Mesenchymal stem cell (in vitro differentiated cells and primary cell): ENCODE measurements at regions not wholly inside any gene's neighbourhood (a gene's known extent, or its start where the extent isn't known, plus 50 kb on each side); places are given as distances from the start of the nearest gene placed in this dataset.

Experiments
- DNase-seq: peaks from one replicate; pipeline ENCODE4 v3.0.0-alpha.2; 2013
- H2AFZ ChIP-seq: one replicate; pipeline ENCODE4 v1.6.1; 2013; ENCODE audit warnings: low read depth, mild to moderate bottlenecking, control low read depth, inconsistent platforms, low read length, moderate library complexity
- H2AK5ac ChIP-seq: 2 replicates; pipeline ENCODE4 v1.6.1; 2013; ENCODE audit warnings: low read length, moderate library complexity, mild to moderate bottlenecking, inconsistent platforms; ENCODE audit not compliant: severe bottlenecking
- H2BK120ac ChIP-seq: one replicate; pipeline ENCODE4 v1.6.1; 2013; ENCODE audit warnings: low read depth, mild to moderate bottlenecking, inconsistent platforms, low read length, moderate library complexity
- H2BK12ac ChIP-seq, 2 experiments: one replicate each; pipeline ENCODE4 v1.6.1; 2013; ENCODE audit warnings: inconsistent platforms in 2 of 2, low read length in 2 of 2, mild to moderate bottlenecking in 2 of 2, moderate library complexity in 2 of 2, control low read depth in 1 of 2
- H2BK15ac ChIP-seq: one replicate; pipeline ENCODE4 v1.6.1; 2013; ENCODE audit warnings: mild to moderate bottlenecking, low read depth, inconsistent platforms; ENCODE audit not compliant: poor library complexity, severe bottlenecking
- H2BK5ac ChIP-seq: 2 replicates; pipeline ENCODE4 v1.6.1; 2013; ENCODE audit warnings: low read depth, mild to moderate bottlenecking, low read length, control low read depth, inconsistent platforms; ENCODE audit not compliant: poor library complexity, severe bottlenecking
- H3K14ac ChIP-seq, 2 experiments: one replicate each; pipeline ENCODE4 v1.6.1; 2013; ENCODE audit warnings: inconsistent platforms in 2 of 2, low read length in 2 of 2, control low read depth in 1 of 2, mild to moderate bottlenecking in 1 of 2, moderate library complexity in 1 of 2
- H3K18ac ChIP-seq, 2 experiments: one replicate each; pipeline ENCODE4 v1.6.1; 2013; ENCODE audit warnings: inconsistent platforms in 2 of 2, low read length in 2 of 2, control low read depth in 1 of 2, low read depth in 1 of 2, mild to moderate bottlenecking in 1 of 2
- H3K23ac ChIP-seq, 2 experiments: one replicate each; pipeline ENCODE4 v1.6.1; 2013; ENCODE audit warnings: inconsistent platforms in 2 of 2, low read length in 2 of 2, mild to moderate bottlenecking in 2 of 2, moderate library complexity in 2 of 2, control low read depth in 1 of 2
- H3K27ac ChIP-seq: 2 replicates; pipeline ENCODE4 v1.5.1; 2013; ENCODE audit warnings: mild to moderate bottlenecking, moderate library complexity, low read length, control low read depth, inconsistent platforms; ENCODE audit not compliant: poor library complexity, severe bottlenecking
- H3K27me3 ChIP-seq, 2 experiments: 2 replicates each; pipeline versions ENCODE4 v1.6.1 to v1.7.0; 2013; ENCODE audit warnings: low read length in 2 of 2, mild to moderate bottlenecking in 2 of 2, moderate library complexity in 2 of 2, control low read depth in 1 of 2, inconsistent platforms in 1 of 2; ENCODE audit not compliant: control insufficient read depth in 1 of 2, insufficient read depth in 1 of 2
- H3K36me3 ChIP-seq, 2 experiments: 2 replicates each; pipeline versions ENCODE4 v1.6.1 to v1.7.0; 2013; ENCODE audit warnings: low read length in 2 of 2, control low read depth in 1 of 2, inconsistent platforms in 1 of 2, low read depth in 1 of 2, mild to moderate bottlenecking in 1 of 2; ENCODE audit not compliant: insufficient read depth in 2 of 2, control insufficient read depth in 1 of 2
- H3K4ac ChIP-seq, 2 experiments: one replicate each; pipeline ENCODE4 v1.6.1; 2013; ENCODE audit warnings: inconsistent platforms in 2 of 2, low read length in 2 of 2, mild to moderate bottlenecking in 2 of 2, moderate library complexity in 2 of 2, control low read depth in 1 of 2, low read depth in 1 of 2
- H3K4me1 ChIP-seq: 2 replicates; pipeline ENCODE4 v1.6.1; 2013; ENCODE audit warnings: low read depth, low read length, control low read depth; ENCODE audit not compliant: control insufficient read depth, insufficient read depth
- H3K4me2 ChIP-seq: 2 replicates; pipeline ENCODE4 v1.6.1; 2013; ENCODE audit warnings: low read length, mild to moderate bottlenecking, inconsistent platforms; ENCODE audit not compliant: poor library complexity, severe bottlenecking
- H3K4me3 ChIP-seq, 2 experiments: 2 replicates each; pipeline versions ENCODE4 v1.5.1 to v1.7.0; 2013; ENCODE audit warnings: low read length in 2 of 2, mild to moderate bottlenecking in 2 of 2, control low read depth in 1 of 2, low read depth in 1 of 2; ENCODE audit not compliant: insufficient read depth in 1 of 2
- H3K79me1 ChIP-seq: replicated peaks from 2 replicates; pipeline ENCODE4 v1.6.1; 2013; ENCODE audit warnings: mild to moderate bottlenecking, control low read depth, low read length, inconsistent platforms; ENCODE audit not compliant: poor library complexity, severe bottlenecking
- H3K9ac ChIP-seq: 2 replicates; pipeline ENCODE4 v1.7.0; 2013; ENCODE audit warnings: mild to moderate bottlenecking, low read length, moderate library complexity
- H3K9me3 ChIP-seq: 2 replicates; pipeline ENCODE4 v1.7.0; 2013; ENCODE audit warnings: mild to moderate bottlenecking, low read length; ENCODE audit not compliant: control insufficient read depth
- H4K8ac ChIP-seq: one replicate; pipeline ENCODE4 v1.6.1; 2013; ENCODE audit warnings: inconsistent platforms, mild to moderate bottlenecking, low read length, moderate library complexity
- H4K91ac ChIP-seq: one replicate; pipeline ENCODE4 v1.6.1; 2013; ENCODE audit warnings: mild to moderate bottlenecking, low read length, inconsistent platforms
- whole genome bisulfite sequencing: methylation state at CpG from one replicate; pipeline ENCODE4 v1.1.7; 2013; ENCODE audit warnings: mixed read lengths; 5-methylcytosine and 5-hydroxymethylcytosine counted together

- H2AK5ac ChIP-seq = no peak overlapping the region
- H2BK120ac ChIP-seq = no peak overlapping the region
- no peak overlapping the region for H3K18ac ChIP-seq
- no peak overlapping the region for H3K4me3 ChIP-seq
- H2BK5ac ChIP-seq = no peak overlapping the region
- H3K9me3 ChIP-seq = no peaks in the 10 kb centered on the region
- no peaks in the 10 kb centered on the region for H3K79me1 ChIP-seq
- H2AFZ ChIP-seq = no peak overlapping the region
- H3K23ac ChIP-seq = no peak overlapping the region
- no peak for DNase-seq
- WGBS = 61% methylated on average over 6 of the region's 6 CpGs
- H3K4me2 ChIP-seq = no peak overlapping the region
- no peak overlapping the region for H4K8ac ChIP-seq
- H2BK12ac ChIP-seq = no peak overlapping the region
- no peak overlapping the region for H4K91ac ChIP-seq
- H3K9ac ChIP-seq = no peak overlapping the region
- H3K4me1 ChIP-seq = no peaks in the 10 kb centered on the region
- H2BK15ac ChIP-seq = no peak overlapping the region
- H3K27ac ChIP-seq = no peak overlapping the region
- H3K36me3 ChIP-seq = no peaks in the 10 kb centered on the region
- H3K14ac ChIP-seq = no peak overlapping the region
- H3K27me3 ChIP-seq = no peaks in the 10 kb centered on the region
- H3K4ac ChIP-seq = no peak overlapping the region
Measured at GRCh38 chr17:22514315-22514714, 822.0 kb downstream of the KCNJ18 start.

DNA sequence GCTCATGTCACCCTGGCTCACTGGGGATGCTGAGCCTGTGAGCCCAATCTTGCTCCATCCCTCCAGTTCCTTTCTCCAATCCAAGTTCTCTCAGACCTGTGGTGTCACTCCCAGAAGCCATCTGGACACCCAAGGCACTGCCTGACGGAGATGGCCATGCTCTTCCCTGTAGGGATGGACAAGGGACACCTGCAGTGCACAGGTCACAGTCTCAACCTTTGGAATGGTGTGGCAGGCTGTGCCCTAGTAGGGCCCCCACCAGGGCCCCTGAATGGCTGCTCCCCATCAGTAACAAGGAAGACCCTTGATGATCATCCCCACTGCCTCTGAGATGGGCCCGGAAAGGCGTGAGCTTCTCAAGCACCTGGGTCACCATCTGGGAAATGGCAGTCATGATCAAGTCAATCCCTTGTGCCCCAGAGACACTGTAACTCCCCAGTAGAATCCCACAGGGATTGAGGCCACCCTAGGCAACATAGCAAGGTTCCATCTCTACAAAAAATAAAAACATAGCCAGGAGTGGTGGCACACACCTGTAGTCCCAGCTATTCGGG is 822.5 kb downstream of the KCNJ18 start:
- H3K79me1 ChIP-seq = no peaks in the 10 kb centered on the region
- H3K14ac ChIP-seq = no peak overlapping the region
- H2BK120ac ChIP-seq = no peak overlapping the region
- H3K9ac ChIP-seq = no peak overlapping the region
- H3K27me3 ChIP-seq = no peaks in the 10 kb centered on the region
- no peak overlapping the region for H3K23ac ChIP-seq
- no peak overlapping the region for H4K8ac ChIP-seq
- H3K36me3 ChIP-seq = no peaks in the 10 kb centered on the region
- DNase-seq = no peak
- no peak overlapping the region for H3K18ac ChIP-seq
- H3K4me3 ChIP-seq = no peak overlapping the region
- no peaks in the 10 kb centered on the region for H3K4me1 ChIP-seq
- H3K4me2 ChIP-seq = no peak overlapping the region
- H2AFZ ChIP-seq = no peak overlapping the region
- no peak overlapping the region for H2BK15ac ChIP-seq
- no peak overlapping the region for H2BK12ac ChIP-seq
- 81% methylated on average over 4 of the region's 4 CpGs for WGBS
- no peaks in the 10 kb centered on the region for H3K9me3 ChIP-seq
- H3K27ac ChIP-seq = no peak overlapping the region
- no peak overlapping the region for H2AK5ac ChIP-seq
- H4K91ac ChIP-seq = no peak overlapping the region
- H2BK5ac ChIP-seq = no peak overlapping the region
- H3K4ac ChIP-seq = no peak overlapping the region

DNA sequence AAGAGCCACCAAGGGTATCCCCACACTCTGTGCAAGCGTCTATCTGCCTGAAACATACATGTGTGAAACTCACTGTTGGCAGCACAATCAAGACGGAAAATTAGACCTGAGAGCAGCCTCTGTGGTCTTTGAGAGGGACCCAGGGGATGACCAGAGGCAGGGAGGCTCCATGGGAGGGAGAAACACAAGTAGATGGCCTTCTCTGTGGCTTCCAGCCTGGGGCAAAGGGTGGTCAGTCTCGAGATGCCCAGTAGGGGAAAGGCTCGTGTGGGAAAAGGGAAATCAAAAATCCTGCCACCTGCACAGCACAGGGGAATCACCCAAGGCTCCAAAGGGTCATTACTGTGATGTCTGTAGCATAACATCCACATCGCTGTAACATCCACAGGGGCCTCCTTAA is 823.3 kb downstream of the KCNJ18 start:
- Histone ChIP-seq H3K14ac (no peak overlapping the region), H3K23ac (no peak overlapping the region), H3K79me1 (no peaks in the 10 kb centered on the region), H2BK5ac (no peak overlapping the region), H3K4me2 (no peak overlapping the region), H3K9ac (no peak overlapping the region), H2BK12ac (no peak overlapping the region), H3K18ac (no peak overlapping the region), H2AFZ (no peak overlapping the region), H3K4me3 (no peak overlapping the region), H2BK15ac (no peak overlapping the region), H3K4ac (no peak overlapping the region), H3K9me3 (no peaks in the 10 kb centered on the region), H2AK5ac (no peak overlapping the region), H2BK120ac (no peak overlapping the region), H4K8ac (no peak overlapping the region), H4K91ac (no peak overlapping the region), H3K27ac (no peak overlapping the region), H3K27me3 (no peaks in the 10 kb centered on the region), H3K36me3 (no peaks in the 10 kb centered on the region), H3K4me1 (no peaks in the 10 kb centered on the region)
- WGBS = 37% methylated on average over 5 of the region's 5 CpGs
- no peak for DNase-seq

- H3K27ac ChIP-seq = no peak overlapping the region
- no peak overlapping the region for H3K4me3 ChIP-seq
- H2BK15ac ChIP-seq = no peak overlapping the region
- H3K4me2 ChIP-seq = no peak overlapping the region
- H3K27me3 ChIP-seq = no peaks in the 10 kb centered on the region
- H3K18ac ChIP-seq = no peak overlapping the region
- no peak overlapping the region for H2AFZ ChIP-seq
- no peaks in the 10 kb centered on the region for H3K4me1 ChIP-seq
- DNase-seq = no peak
- H4K91ac ChIP-seq = no peak overlapping the region
- no peaks in the 10 kb centered on the region for H3K9me3 ChIP-seq
- H2BK120ac ChIP-seq = no peak overlapping the region
- H3K9ac ChIP-seq = no peak overlapping the region
- H3K79me1 ChIP-seq = no peaks in the 10 kb centered on the region
- WGBS = 89% methylated on average over 25 of the region's 26 CpGs
- no peak overlapping the region for H4K8ac ChIP-seq
- no peaks in the 10 kb centered on the region for H3K36me3 ChIP-seq
- no peak overlapping the region for H2BK12ac ChIP-seq
- H2BK5ac ChIP-seq = no peak overlapping the region
- no peak overlapping the region for H3K14ac ChIP-seq
- no peak overlapping the region for H3K23ac ChIP-seq
- H3K4ac ChIP-seq = no peak overlapping the region
- no peak overlapping the region for H2AK5ac ChIP-seq
Measured at GRCh38 chr17:22516861-22517636, 824.7 kb downstream of the KCNJ18 start.
